Cardiac muscle cell (in vitro differentiated cells and primary cell): ENCODE measurements at regions not wholly inside any gene's neighbourhood (a gene's known extent, or its start where the extent isn't known, plus 50 kb on each side); places are given as distances from the start of the nearest gene placed in this dataset.
A peak's percentile ranks its signal among the peaks of the same experiment; 100 is the strongest.

Source experiments
- DNase-seq, 2 donors: peaks; one replicate each; pipeline versions ENCODE4 v3.0.0 to v3.0.0-alpha.2; 2010 to 2017; ENCODE audit warnings: low read depth in 1 of 2, low spot score in 1 of 2
- H3K27ac ChIP-seq: fragments of 200-600 bp; sonication (generic); 2 replicates; pipeline ENCODE4 v1.5.1; 2016
- H3K27me3 ChIP-seq: fragments of 200-600 bp; sonication (generic); 2 replicates; pipeline ENCODE4 v1.6.0; 2016; ENCODE audit warnings: control low read depth
- H3K36me3 ChIP-seq: fragments of 200-600 bp; sonication (generic); 2 replicates; pipeline ENCODE4 v1.5.1; 2016; ENCODE audit warnings: control low read depth
- H3K4me1 ChIP-seq: fragments of 200-600 bp; sonication (generic); 2 replicates; pipeline ENCODE4 v1.8.1; 2017; ENCODE audit warnings: low read depth, mild to moderate bottlenecking, mixed run types
- H3K4me3 ChIP-seq: fragments of 200-600 bp; sonication (generic); 2 replicates; pipeline ENCODE4 v1.5.1; 2016; ENCODE audit warnings: mild to moderate bottlenecking
- H3K9me3 ChIP-seq: fragments of 200-600 bp; sonication (generic); 2 replicates; pipeline ENCODE4 v1.5.1; 2017; ENCODE audit warnings: low read depth, mild to moderate bottlenecking, control low read depth
- TF ChIP-seq, protein P1 (sequence below): IDR thresholded peaks from 2 replicates; pipeline ENCODE4 v1.5.1; 2012; ENCODE audit warnings: low read depth, mild to moderate bottlenecking, low read length

- no peaks in the 10 kb centered on the region for H3K27me3 ChIP-seq
- no peaks in the 10 kb centered on the region for H3K4me1 ChIP-seq
- H3K27ac ChIP-seq, result no peak overlapping the region
- peak in 1 of 2 donors; percentile 0 for DNase-seq
- no peak overlapping the region for H3K4me3 ChIP-seq
- H3K9me3 ChIP-seq, result no peaks in the 10 kb centered on the region
- H3K36me3 ChIP-seq, result no peaks in the 10 kb centered on the region
- TF ChIP-seq, protein P1, sequence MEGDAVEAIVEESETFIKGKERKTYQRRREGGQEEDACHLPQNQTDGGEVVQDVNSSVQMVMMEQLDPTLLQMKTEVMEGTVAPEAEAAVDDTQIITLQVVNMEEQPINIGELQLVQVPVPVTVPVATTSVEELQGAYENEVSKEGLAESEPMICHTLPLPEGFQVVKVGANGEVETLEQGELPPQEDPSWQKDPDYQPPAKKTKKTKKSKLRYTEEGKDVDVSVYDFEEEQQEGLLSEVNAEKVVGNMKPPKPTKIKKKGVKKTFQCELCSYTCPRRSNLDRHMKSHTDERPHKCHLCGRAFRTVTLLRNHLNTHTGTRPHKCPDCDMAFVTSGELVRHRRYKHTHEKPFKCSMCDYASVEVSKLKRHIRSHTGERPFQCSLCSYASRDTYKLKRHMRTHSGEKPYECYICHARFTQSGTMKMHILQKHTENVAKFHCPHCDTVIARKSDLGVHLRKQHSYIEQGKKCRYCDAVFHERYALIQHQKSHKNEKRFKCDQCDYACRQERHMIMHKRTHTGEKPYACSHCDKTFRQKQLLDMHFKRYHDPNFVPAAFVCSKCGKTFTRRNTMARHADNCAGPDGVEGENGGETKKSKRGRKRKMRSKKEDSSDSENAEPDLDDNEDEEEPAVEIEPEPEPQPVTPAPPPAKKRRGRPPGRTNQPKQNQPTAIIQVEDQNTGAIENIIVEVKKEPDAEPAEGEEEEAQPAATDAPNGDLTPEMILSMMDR, result no peak
Observed at GRCh38 chr7:108972004-108972403, 402.3 kb downstream of the DNAJB9 start.

GRCh38 chr7:108973075-108973474 lies 403.4 kb downstream of the DNAJB9 start:
- Histone ChIP-seq H3K27me3 (no peaks in the 10 kb centered on the region), H3K4me1 (no peaks in the 10 kb centered on the region), H3K27ac (no peak overlapping the region), H3K36me3 (no peaks in the 10 kb centered on the region), H3K9me3 (no peaks in the 10 kb centered on the region), H3K4me3 (no peak overlapping the region)
- TF ChIP-seq, protein P1, result no peak
- peak; percentile 1 to 52 for DNase-seq

- Histone ChIP-seq H3K36me3 (no peaks in the 10 kb centered on the region), H3K4me3 (no peak overlapping the region), H3K4me1 (no peaks in the 10 kb centered on the region), H3K27ac (no peak overlapping the region), H3K9me3 (no peaks in the 10 kb centered on the region), H3K27me3 (no peaks in the 10 kb centered on the region)
- DNase-seq, result no peak
- TF ChIP-seq, protein P1, result no peak
Observed at GRCh38 chr7:108974641-108975040, 405.0 kb downstream of the DNAJB9 start.

- Histone ChIP-seq H3K36me3 (no peaks in the 10 kb centered on the region), H3K4me3 (no peak overlapping the region), H3K4me1 (no peaks in the 10 kb centered on the region), H3K27me3 (no peaks in the 10 kb centered on the region), H3K9me3 (no peaks in the 10 kb centered on the region), H3K27ac (no peak overlapping the region)
- no peak for DNase-seq
- TF ChIP-seq, protein P1, result no peak
Observed at GRCh38 chr7:108985037-108985436, 415.4 kb downstream of the DNAJB9 start.

GRCh38 chr7:108989319-108989718 lies 419.6 kb downstream of the DNAJB9 start:
- Histone ChIP-seq H3K27ac (no peak overlapping the region), H3K27me3 (no peaks in the 10 kb centered on the region), H3K9me3 (no peaks in the 10 kb centered on the region), H3K4me3 (no peak overlapping the region), H3K36me3 (no peaks in the 10 kb centered on the region), H3K4me1 (no peaks in the 10 kb centered on the region)
- DNase-seq, result no peak
- TF ChIP-seq, protein P1, result no peak

DNA sequence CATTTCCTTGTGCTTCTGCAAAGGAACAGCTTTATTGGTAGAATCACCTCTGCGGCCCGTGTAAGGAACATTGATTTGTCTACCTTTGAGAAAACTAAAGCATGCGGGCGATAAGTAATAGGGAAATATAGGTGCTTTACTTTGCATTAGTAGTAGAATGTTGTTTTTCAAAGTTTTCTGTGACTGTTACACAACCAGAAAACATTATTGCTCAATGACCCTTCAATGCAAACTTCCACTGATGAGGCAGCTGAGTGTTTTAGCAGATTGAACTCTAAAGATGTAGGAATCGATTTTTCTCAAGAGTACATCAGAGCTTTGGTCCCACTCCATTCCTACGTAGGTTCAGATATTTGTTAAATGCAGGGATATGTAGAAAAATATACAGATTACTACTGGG lies 427.8 kb downstream of the DNAJB9 start:
- Histone ChIP-seq H3K4me3 (no peak overlapping the region), H3K9me3 (no peaks in the 10 kb centered on the region), H3K27ac (no peak overlapping the region), H3K27me3 (no peaks in the 10 kb centered on the region), H3K4me1 (no peaks in the 10 kb centered on the region), H3K36me3 (no peaks in the 10 kb centered on the region)
- no peak for DNase-seq
- TF ChIP-seq, protein P1, result no peak
